GM21381 (cell line): ENCODE measurements at regions not wholly inside any gene's neighbourhood (a gene's known extent, or its start where the extent isn't known, plus 50 kb on each side); places are given as distances from the start of the nearest gene placed in this dataset.

Experiments
- ATAC-seq: cut with Tn5 transposase; IDR thresholded peaks from one replicate; pipeline ENCODE4 v1.9.1; 2021; ENCODE audit warnings: mild to moderate bottlenecking, moderate library complexity; ENCODE audit not compliant: unreplicated experiment

DNA sequence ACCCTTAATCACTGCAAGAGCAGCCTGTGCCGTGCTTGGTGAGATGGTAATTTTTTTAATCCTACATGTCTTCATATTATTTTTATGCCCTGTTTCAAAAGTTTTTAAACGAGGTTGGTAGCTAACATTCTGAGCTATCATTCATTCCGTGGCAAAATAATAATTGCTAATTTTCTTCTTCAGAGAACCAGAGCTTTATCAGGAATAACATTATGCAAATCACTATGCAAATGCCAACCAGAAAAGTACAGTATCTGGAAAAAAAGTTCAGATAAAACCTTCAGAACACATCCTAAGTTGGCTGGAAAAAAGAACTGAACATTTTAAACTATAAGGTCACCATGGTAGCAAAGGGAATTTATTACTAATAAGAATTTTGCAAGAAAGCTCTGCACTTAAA lies 165.1 kb upstream of the NABP1 start:
- ATAC-seq = no peak

GRCh38 chr2:191514613-191515012 lies 163.3 kb upstream of the NABP1 start:
- ATAC-seq = no peak

- ATAC-seq = no peak
These were observed 162.4 kb upstream of the NABP1 start for GRCh38 chr2:191515551-191515950.

GRCh38 chr2:191516260-191516659 lies 161.7 kb upstream of the NABP1 start:
- ATAC-seq = no peak

DNA sequence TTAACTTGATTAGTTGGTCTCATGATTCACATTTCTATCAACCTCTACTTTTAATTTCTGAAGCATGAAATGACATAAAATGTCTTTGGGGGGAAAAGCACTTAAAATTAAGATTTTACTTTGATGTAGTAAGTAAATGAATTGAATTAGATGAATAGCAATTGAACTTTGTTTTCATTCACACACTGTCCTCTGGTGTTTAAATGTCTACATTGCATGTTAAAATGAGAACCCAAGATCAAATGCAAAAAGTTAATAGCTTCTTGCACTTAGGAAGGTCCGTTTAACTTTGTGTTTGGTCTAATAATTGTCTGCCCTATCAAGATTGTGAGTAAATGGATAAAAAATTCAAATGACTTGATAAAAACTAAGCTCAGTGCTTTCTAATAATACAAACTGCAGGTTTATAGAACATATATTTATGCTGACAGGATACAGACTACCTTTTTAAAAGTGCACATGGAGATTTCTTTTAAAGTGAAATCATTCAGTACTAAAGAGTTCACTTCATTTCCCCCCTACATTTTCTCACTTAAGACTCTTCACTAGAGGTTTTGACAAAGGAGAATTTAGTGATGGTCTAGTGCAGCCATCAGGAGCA lies 156.2 kb upstream of the NABP1 start:
- ATAC-seq = no peak

- ATAC-seq = no peak
These were observed 155.3 kb upstream of the NABP1 start for GRCh38 chr2:191522478-191523120.

DNA sequence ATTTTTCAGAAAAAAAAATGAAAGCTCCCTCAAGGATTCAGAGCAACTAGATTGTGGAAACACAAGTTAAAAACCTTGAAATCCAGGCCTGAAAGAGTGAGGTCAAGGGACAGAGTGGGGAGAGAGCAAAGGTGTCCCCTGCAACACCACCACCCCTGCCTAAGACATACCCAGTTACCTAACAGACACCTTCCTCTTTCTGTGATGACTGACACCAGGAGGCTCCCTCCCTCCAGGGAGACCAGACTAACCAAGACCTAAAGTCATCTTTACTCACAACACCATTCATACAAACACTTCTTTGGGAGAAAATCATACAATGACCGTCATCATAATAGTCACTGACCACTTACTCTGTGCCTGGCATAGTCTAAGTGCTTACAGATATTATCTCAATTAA lies 151.8 kb upstream of the NABP1 start:
- ATAC-seq = no peak

DNA sequence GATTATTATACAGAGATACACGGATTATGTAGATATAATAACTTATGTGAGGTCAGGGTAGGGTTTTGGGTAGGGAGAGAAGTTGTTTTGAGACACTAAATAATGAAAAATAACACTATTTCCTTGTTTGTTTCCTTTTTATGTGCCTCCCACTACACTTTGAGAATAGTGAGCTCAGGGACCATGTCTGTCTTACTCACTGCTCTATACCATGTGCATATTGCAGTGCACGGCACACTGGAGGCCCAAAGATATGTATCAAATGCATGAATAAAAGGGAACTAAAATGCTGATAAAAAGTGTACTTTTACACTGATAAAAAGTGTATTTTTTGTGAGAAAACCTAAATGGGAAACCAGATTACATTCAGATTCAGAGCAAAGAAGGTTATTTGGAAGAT lies 151.4 kb upstream of the NABP1 start:
- no peak for ATAC-seq

- ATAC-seq = no peak
These were observed 150.9 kb upstream of the NABP1 start for GRCh38 chr2:191526953-191527556.

DNA sequence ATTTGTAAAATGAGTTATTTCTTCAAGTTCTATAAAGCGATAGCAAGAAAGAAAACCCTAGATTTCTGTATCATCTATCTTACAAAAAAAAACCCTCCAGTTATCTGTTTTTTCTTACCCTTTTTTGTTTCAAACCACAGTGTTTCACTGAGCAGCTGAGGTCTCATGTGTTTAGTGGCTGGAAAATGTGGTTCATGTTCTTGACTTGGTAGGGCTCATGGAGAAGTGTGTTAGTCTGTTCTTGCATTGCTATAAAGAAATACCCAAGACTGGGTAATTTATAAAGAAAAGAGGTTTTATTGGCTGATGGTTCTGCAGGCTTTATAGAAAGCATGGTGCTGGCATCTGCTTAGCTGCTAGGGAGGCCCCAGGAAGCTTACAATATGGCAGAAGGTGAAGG lies 147.3 kb upstream of the NABP1 start:
- no peak for ATAC-seq

GRCh38 chr2:191533693-191534180 lies 144.2 kb upstream of the NABP1 start:
- no peak for ATAC-seq

DNA sequence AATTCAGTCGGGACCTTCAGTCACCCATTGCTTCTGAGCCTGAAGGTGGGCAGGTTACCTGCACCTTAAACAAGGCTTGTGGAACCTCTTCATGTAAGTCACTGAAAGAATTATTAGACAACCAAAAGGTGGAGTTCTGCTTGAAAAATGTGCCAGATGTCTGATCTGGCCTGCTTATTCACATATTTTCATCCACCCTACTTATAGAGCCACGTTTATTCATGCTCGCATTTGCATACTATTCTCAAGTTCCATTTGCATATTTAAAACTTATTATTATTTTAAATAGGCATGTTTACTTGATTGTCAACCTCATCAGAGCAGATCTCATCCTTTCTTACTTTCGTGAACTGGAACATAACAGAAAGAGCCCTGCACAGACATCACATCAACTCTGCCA lies 140.0 kb upstream of the NABP1 start:
- ATAC-seq = no peak

GRCh38 chr2:191538334-191538903 lies 139.5 kb upstream of the NABP1 start:
- ATAC-seq = no peak

- ATAC-seq = no peak
These were observed 138.9 kb upstream of the NABP1 start for GRCh38 chr2:191539068-191539467.

- no peak for ATAC-seq
These were observed 137.3 kb upstream of the NABP1 start for GRCh38 chr2:191540681-191541080.

GRCh38 chr2:191543708-191544107 lies 134.2 kb upstream of the NABP1 start:
- ATAC-seq = no peak

- no peak for ATAC-seq
These were observed 133.4 kb upstream of the NABP1 start for GRCh38 chr2:191544461-191545062.

DNA sequence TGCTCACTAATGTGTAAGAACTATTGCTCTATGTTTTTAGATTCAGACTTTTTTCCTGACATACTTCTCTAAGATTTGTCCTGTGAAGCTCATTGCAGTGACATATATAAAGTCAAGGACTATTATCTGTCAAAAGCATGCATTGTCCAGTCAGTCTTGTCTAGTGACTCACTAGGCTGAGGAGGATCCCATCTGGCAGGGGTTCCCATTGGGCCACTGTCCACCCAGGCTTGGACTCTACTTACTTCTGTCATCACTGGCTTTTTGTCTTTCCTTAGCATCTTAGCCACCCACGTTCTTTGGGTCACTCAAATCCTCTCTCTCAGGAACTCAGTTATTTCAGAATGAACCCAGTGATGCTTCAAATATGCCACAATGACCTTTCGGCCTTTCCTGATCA lies 132.6 kb upstream of the NABP1 start:
- no peak for ATAC-seq

- ATAC-seq = no peak
These were observed 125.9 kb upstream of the NABP1 start for GRCh38 chr2:191552066-191552465.

GRCh38 chr2:191554240-191554639 lies 123.7 kb upstream of the NABP1 start:
- no peak for ATAC-seq

GRCh38 chr2:191555092-191555742 lies 122.7 kb upstream of the NABP1 start:
- peak; percentile 95 for ATAC-seq
